Mammary epithelial cell (primary cell): ENCODE measurements at regions not wholly inside any gene's neighbourhood (a gene's known extent, or its start where the extent isn't known, plus 50 kb on each side); places are given as distances from the start of the nearest gene placed in this dataset.

Source experiments
- CTCF ChIP-seq, 2 donors: IDR thresholded peaks in 1 of 2; conservative IDR thresholded peaks in 1 of 2; 2 replicates each; pipeline ENCODE4 v1.5.1; 2011 to 2012; ENCODE audit warnings: inconsistent platforms in 2 of 2, low read length in 2 of 2, mild to moderate bottlenecking in 2 of 2, control low read depth in 1 of 2, low read depth in 1 of 2; ENCODE audit not compliant: insufficient read depth in 1 of 2; ENCODE audit errors: extremely low read depth in 1 of 2
- EZH2 ChIP-seq: IDR thresholded peaks from 2 replicates; pipeline ENCODE4 v1.6.1; 2012; ENCODE audit warnings: low read length, inconsistent platforms, borderline replicate concordance

DNA sequence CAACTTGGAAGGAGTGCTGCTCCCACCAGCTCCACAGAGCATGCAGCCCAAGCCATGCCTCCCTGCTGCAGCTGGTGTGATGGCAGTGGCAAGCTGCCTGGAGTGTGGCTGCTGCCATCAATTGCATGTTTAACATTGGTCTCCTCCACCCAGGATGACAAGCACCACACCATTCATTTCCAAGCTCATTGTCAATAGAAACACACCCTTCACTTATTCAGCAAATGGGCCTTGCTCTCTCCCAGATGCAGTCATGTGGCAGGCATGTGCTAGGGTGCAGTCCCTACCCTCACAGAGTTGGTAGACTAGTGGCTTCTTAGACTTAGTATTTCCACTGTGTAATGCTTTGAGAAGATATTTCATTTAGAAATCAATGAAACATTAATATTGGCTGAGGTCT is 70.8 kb upstream of the FGF14 start:
- TF ChIP-seq CTCF (conservative IDR thresholded peaks at IDR 0.05 in 1 of 2, IDR thresholded peaks at IDR 0.05 in 1 of 2; ENCODE audit: extremely low read depth in 1 of 2, insufficient read depth in 1 of 2, low read depth in 1 of 2, low read length in 2 of 2): no peak
- TF ChIP-seq EZH2: no peak
